ENCODE measurements at regions not wholly inside any gene's neighbourhood (a gene's known extent, or its start where the extent isn't known, plus 50 kb on each side); places are given as distances from the start of the nearest gene placed in this dataset.

DNA sequence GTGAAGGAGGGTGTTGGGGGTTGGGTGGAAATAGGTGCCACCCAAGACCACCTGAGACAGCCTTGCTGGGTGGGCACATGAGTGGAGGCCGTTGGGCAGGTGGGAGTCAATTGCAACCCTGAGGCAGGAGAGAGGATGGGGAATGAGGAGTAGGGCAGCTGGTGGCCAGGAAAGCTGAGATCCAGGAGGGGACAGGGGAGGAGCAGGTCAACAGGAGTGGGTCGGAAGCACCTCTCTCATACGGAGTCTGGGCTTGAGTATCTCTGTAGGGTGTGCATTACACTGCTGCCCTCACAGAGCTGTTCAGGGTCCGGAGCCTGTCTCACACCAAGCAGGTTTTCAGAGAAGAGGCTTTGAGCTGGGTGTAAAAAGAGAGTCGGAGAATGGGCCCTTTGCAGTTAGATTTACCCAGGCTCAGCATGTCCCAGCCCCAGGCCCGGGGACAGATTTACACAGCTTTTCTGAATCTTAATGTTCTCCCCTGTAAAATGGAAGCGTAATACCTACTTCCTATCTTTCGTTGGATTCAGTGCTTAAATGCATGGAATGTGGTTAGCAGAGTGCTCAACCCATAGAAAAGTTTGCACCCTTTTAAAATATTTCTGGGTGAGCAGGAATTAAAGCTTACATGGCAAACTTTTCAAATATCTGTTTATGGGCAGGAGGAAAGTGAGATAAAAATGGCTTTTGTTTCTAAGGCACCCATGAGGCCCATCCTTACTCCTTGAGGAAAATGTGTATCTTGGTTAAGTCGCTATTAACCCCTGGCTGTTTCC is 144.0 kb upstream of the MYCN start:
- DNase-seq: no peak

GRCh38 chr2:15797231-15797938 is 143.0 kb upstream of the MYCN start:
- no peak for DNase-seq

DNA sequence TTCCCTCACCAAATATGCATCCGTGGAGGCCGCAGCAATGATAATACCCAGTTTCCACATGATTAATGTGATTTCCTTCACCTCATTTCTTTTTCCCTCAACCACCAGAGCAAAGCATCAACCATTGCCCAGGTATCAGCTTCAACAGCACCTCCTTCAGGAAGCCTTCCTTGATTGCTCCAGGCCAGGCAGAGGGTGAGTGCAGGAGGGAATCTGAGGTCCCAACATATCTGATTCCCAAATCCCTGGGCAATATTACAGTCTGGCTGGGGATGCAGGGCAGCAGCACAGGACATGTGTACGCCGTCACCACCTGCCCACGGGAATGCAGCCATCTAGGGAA is 142.4 kb upstream of the MYCN start:
- DNase-seq: no peak

GRCh38 chr2:15798701-15799431 is 141.5 kb upstream of the MYCN start:
- no peak for DNase-seq

DNA sequence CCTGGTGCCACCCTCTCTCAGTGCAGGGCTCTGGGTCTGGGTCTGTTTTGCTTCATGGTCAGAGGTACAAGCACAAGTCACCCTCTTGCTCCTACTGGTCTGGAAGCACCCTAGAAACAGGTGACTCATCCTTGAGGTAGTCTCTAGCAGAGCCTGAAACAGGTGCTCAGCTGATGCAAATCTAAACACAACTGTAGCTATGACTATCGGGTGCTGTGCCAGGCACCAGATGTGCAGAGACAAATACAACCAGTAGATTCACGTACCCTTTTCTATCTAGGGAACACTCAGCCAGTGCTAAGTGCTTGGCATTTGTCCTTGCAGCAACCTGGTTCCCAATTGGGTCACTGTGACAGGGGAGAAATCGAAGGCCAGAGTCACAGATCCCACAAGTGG is 140.9 kb upstream of the MYCN start:
- no peak for DNase-seq

GRCh38 chr2:15800495-15801329 is 139.6 kb upstream of the MYCN start:
- no peak for DNase-seq

DNA sequence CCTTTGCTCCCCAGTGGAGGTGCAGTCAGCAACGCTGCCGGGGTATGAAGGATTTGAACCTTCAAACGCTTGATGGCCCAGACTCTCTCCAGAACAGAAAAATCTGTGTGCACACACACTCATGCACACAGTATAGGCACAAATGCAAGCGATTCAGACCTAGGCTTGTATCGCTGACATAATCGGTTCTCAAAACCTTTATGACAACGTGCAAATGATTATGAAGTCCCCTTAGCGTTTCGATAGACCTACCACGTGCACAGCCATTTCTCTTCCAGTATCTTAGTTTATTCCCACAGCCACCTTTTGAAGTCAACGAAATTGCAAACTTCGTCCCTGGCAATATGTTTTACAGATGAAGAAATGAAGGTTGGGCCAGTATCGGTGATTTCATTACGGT is 138.9 kb upstream of the MYCN start:
- DNase-seq: no peak

- DNase-seq: no peak
These were observed 138.4 kb upstream of the MYCN start for GRCh38 chr2:15801904-15802303.

GRCh38 chr2:15802657-15803542 is 137.4 kb upstream of the MYCN start:
- DNase-seq: no peak

DNA sequence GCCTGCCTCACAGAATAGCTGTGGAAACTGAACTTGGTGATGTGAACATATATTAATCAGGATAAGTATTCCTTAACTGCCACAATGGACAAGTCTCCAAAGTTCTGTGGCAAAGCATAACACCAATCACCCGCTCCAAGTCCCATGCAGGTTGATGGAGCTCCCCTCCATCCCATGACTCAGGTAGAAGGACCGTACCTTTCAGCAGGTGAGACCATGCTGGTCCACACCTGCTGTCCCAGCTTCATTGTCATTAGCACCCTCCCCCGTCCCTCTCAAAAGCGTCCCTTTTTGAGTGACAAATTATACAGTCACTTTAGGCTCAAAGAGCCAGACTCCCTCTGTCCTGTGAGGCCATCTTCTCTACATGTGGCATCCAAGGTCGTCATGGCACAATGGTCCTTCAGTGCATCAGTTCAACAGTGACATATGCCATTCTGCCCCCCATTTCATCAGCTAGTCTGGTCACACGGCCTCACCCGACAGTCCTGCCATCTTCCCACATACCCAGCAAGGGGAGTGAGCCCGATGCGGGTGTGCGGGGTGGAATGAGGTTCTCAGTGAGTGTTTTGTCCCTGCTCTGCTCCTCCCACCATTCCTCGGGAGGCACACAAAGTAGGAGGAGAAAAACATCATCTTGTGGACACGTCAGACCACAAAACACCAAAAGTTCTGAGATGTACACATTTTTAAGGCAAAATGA is 136.7 kb upstream of the MYCN start:
- DNase-seq: no peak

DNA sequence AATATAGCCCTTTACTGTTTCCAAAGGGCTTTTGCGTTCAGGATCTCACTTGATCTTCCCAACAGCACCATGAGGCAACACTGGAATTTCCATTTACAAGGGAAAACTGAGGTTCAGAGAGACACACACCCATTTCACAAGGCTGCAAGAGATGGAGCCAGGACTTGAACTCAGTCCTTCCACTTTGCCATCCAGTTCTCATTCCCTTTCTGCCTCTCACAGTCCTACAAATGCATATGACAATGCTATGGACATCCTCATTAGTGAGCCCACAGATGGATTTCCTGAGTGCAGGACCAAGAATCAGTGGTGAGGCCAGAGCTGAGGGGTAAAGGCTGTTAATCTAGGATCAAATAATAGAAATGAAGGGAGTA is 136.1 kb upstream of the MYCN start:
- DNase-seq: no peak

DNA sequence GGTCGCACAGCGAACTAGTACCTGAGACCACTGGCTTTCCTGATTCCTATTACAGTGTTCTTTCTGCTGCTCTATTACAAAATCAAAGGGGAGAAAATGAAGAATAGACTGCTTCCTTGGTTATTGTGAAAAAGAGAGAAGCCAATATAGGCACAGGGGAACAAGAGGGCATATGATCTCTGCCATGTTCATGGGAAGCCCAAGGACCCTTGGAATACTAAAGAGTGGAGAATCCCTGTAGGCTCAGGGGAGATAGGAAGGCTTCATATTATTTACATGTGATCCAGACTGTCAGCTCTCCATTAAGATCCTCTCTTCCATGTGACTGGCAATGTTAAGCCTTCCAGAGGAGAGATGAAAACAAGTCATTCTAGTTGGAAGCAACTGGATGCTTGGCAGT is 135.7 kb upstream of the MYCN start:
- DNase-seq: no peak

- DNase-seq: no peak
These were observed 135.1 kb upstream of the MYCN start for GRCh38 chr2:15805206-15805605.

DNA sequence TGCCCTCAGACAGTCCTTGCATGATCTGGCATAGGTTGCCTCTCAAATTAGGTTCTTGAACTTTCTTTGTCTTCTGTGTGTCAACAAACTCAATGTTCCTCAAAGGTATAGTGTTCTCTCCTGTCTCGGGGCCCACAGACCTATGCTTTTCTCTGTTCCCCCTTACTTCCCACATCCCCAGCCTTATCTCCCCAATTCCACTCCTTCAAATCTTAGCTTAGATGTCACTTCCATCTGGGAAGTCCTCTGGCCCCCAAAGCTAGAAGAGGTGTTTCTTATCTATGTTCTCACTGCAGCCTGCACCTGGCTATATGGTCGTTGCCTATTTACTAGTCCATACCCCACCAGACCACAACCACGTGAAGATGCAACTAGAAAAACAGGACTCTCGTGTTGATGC is 134.6 kb upstream of the MYCN start:
- DNase-seq: no peak

DNA sequence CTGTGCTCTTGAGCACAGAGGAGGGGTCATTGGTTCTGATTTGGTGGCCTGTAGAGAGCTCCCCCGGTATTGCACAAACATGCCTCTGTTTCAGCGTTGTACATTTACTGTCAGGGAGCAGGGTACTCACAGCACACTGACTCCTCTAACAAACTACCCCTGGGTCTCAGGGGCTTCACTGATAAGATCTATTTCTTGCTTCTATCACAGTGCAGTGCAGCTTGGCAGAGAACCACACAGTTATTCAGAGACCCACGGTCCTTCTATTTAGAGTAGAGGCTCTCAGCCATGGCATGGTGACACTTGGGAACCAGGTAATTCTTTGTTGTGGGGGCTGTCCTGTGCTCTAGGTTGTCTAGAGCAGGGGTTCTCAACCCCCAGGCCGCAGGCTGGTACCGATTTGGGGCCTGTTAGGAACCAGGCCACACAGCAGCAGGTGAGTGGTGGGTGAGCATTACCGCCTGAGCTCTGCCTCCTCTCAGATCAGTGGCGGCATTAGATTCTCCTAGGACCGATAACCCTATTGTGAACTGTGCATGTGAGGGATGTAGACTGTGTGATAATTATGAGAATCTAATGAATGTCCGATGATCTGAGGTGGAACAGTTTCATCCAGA is 133.4 kb upstream of the MYCN start:
- DNase-seq: no peak

- no peak for DNase-seq
These were observed 132.7 kb upstream of the MYCN start for GRCh38 chr2:15807418-15808203.

DNA sequence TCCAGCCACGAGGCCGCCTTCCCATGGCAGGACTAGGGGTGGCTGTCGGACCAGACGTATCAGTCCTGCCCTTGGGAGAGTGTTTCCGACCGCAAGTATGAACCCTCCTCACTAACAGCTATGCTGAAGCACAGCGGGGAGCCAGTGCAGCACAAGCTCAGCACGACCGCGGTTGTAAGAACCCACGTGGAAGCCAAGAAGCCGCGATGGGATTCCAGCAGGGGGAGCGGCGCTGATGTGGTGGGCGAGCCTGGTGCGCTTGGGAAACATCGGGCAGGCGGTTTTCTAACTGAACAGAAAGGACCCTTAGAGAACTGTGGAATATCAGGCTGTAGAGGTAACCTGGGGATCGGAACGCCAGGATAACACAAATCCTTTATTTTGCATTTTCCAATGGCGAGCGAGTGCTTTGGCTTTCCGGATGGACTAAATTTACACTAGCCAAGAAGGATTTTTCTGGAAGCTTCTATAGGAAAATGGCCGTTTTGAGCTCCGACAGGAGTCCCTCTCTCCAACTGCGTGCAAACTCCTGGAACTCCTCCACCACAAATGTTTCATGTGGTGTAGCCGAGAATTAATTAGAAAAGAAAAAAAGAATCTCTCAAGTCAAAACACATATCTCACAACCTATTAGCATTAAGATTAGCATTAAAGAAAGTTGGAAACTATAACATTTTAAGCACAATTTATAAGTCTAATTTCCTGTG is 132.0 kb upstream of the MYCN start:
- DNase-seq: no peak

DNA sequence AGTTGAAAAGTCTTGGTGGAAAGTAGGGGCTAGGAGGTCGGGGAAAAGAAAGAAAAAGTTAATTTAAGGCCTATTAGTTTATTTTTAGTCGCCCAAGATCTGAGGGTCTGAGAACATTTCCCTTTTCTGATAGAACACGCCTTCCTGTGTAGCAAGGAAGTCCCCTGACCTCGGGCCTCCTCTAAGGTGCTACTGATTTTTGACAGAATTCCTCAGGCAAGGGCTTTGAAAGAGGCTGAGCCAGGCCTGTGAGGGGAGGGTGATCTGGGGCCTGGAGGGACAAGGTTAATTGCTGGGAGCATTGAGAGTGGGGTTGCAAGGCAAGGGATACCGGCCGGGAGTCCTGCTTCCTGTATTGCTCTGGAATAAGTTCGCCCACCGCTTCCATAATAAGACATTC is 131.4 kb upstream of the MYCN start:
- no peak for DNase-seq

GRCh38 chr2:15809404-15809803 is 130.9 kb upstream of the MYCN start:
- no peak for DNase-seq
